Brain microvascular endothelial cell (primary cell): ENCODE measurements at regions not wholly inside any gene's neighbourhood (a gene's known extent, or its start where the extent isn't known, plus 50 kb on each side); places are given as distances from the start of the nearest gene placed in this dataset.

ENCODE experiments used
- DNase-seq: peaks from one replicate; pipeline ENCODE4 v3.0.0-alpha.2; 2020
- H3K27ac ChIP-seq: fragments of 250-450 bp; sonication (Bioruptor Pico); 2 replicates; pipeline ENCODE4 v1.5.1; 2020; ENCODE audit warnings: mild to moderate bottlenecking, moderate library complexity
- H3K27me3 ChIP-seq: fragments of 250-450 bp; sonication (Bioruptor Pico); replicated peaks from 2 replicates; pipeline ENCODE4 v1.5.1; 2020; ENCODE audit warnings: mild to moderate bottlenecking
- H3K36me3 ChIP-seq: fragments of 250-450 bp; sonication (Bioruptor Pico); replicated peaks from 2 replicates; pipeline ENCODE4 v1.5.1; 2020; ENCODE audit warnings: mild to moderate bottlenecking
- H3K4me3 ChIP-seq: 2 replicates; pipeline ENCODE4 v1.5.1; 2011; ENCODE audit warnings: low read depth, mild to moderate bottlenecking, control low read depth, low read length, moderate library complexity
- CTCF ChIP-seq: IDR thresholded peaks from 2 replicates; pipeline ENCODE4 v1.5.1; 2011; ENCODE audit warnings: low read depth, mild to moderate bottlenecking, moderate library complexity, low read length, control low read depth, inconsistent platforms; ENCODE audit errors: missing control alignments
- in situ Hi-C: cut with HindIII; loops from 2 replicates; pipeline ENCODE4 v1.10.0; 2017; ENCODE audit warnings: low sequenced_read_pairs, low pct_ligation_motif_present

GRCh38 chr9:24602693-24603352, 57.1 kb upstream of the IZUMO3 start:
- DNase-seq, result no peak
- Histone ChIP-seq H3K27ac (no peak overlapping the region), H3K27me3 (no peaks in the 10 kb centered on the region), H3K36me3 (no peaks in the 10 kb centered on the region), H3K4me3 (no peak overlapping the region)
- in situ Hi-C loops, result no loop called here
- no peak for TF ChIP-seq CTCF
